HG02623 (cell line): ENCODE measurements at regions not wholly inside any gene's neighbourhood (a gene's known extent, or its start where the extent isn't known, plus 50 kb on each side); places are given as distances from the start of the nearest gene placed in this dataset.
"Not testable (repeated sequence)": the region's sequence is repeated elsewhere in the genome, so short reads cannot be mapped to it uniquely, and the experiment has no call there.

Experiments
- ATAC-seq: cut with Tn5 transposase; IDR thresholded peaks from one replicate; pipeline ENCODE4 v1.9.1; 2021; ENCODE audit warnings: moderate library complexity; ENCODE audit not compliant: unreplicated experiment

DNA sequence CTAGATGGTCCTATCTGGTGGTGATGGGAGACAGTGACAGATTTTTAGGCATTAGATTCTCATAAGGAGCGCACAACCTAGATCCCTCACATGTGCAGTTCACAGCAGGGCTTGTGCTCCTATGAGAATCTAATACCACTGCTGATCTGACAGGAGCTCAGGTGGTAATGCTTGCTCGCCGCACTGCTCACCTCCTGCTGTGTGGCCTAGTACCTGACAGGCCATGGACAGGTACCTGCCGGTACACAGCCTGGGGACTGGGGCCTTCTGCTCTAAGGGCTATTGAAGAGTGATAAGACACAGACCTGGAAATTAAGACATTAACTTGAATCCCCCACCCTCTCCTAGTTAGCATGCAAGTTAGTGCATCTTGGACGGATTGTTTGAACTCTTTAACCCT, 64.4 kb downstream of the KLRB1 start:
- not testable (repeated sequence) for ATAC-seq

DNA sequence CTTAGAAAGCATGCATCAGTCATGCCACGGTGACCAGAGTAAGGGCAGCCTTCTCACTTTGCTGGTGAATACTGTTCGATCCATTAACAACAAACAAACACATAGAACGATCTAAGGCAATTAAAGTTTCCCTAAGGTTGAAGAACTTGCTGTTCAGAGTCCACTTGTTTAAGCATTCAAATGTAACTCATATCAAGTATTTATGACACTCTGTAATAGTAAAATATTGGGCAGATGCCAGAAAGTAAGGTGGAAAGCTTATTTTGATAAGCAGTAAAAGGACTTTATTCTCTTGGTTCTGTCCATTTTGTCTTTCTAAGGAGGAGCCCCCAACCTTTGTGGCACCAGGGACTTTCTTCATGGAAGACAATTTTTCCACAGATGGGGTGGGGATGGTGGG, 64.9 kb downstream of the KLRB1 start:
- ATAC-seq, result not testable (repeated sequence)

DNA sequence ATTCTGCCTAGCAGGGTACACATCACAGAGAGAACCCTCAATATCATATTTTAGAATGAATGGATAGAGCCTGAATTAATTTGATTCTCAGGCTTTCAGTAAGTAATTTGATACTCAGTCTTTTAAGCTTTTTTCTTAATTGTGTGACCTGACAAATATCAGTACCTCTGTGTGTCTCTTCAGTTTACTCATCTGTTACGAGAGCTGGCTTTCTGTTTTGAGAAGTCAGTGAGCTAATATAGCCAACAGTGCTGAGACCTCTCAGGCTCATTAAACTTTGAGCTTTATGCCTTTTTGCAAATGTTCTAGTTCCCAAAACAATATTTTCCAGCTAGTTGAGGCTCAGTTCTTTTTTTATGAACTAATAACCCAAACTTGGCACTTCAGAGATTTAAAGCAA, 91.8 kb downstream of the KLRB1 start:
- ATAC-seq, result not testable (repeated sequence)

DNA sequence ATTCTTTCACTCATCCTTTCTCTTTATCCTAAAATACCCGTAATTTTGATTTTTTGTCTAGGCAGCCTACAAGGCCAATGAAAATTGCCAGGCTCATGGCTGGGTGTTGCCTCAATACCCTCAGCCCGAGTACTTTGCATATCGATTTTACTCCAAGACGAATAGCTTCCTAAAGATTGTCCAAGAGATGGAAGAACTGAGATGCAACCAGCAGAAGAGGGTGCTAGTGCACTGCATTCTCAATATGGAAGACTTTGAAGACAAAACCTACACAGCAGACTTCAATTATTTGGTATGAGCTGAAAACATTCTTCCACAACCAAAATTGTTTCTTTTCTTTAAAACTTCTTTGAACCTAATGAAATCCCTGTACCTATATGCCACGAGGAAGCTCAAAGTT, 95.0 kb downstream of the KLRB1 start:
- not testable (repeated sequence) for ATAC-seq

DNA sequence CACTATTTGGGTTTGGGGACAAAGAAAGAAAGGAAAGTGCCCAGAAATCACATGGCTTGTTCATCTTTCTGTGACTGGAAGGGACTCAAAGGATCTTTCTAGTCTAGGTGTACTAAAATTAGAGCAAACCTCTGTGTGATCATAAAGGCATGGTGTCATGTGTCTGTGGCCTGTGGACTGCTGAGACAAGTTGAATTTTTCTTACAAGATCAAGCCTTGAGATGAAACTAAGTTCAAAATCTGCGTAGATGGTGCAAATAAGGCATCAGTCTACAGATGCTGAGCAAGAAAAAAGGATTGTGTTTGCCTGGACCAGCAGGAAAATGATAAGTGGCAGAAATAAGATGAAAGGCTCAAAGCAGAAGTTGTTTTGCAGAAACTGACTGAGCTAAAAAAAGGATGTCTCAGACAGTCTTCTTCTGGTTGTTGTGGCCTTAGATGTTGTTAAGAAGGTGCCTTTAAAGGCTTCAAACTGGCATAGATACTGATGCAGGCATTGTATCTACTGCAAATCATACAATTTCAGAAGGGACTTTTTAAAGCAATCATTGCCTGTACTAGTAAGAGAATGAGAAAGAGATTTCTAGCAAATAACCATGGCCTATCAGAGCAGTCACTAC, 97.2 kb downstream of the KLRB1 start:
- not testable (repeated sequence) for ATAC-seq

DNA sequence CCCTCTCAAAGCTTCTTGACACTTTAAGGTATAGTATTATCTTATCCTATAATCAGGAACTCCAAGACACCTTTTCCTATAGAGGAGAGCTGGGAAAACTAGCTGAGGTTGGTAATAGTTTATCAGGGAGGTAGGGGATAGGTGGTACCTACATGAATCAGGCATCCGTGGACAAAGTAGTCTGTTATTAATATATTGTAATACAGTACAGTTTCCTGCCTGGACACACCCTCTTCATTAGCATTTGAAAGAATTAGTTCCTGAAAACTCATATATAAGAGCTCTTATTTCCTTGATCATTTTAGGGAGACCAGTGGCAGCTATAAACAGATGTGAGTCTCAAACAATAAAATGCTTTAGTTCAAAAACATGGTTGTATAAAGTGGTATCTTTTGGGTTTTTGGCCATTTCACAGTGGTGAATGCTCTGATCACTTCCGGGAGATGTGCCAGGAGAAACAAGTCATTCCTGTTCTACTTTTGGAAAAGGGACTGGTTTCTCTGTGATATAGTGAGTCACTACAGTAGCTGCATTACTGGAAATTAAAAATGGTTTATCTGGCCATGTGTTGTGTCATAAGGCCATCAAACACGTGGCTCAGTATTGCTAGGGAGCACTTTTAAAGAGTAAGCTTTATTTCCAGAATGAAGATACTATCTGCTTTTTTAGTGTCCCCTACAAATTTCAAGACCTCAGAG, 98.1 kb downstream of the KLRB1 start:
- ATAC-seq, result no peak

DNA sequence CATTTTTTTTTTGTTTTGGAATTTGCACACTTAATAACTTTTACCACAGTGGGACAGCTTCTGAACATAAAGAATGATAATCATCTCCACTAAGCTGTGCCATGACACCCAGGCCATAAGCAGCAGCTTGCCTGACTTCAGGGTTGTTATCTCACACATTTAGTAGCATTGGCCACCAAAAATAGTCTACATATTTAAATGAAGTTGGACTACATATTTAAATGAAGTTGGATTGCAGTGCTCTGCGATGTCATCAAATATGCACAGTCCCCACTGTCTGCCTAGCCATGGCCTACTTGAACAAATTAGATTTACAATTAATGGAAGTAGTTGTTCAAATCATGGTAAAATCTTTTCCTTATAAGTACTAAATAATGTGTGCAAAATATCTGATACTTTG, 101.0 kb downstream of the KLRB1 start:
- ATAC-seq, result no peak

DNA sequence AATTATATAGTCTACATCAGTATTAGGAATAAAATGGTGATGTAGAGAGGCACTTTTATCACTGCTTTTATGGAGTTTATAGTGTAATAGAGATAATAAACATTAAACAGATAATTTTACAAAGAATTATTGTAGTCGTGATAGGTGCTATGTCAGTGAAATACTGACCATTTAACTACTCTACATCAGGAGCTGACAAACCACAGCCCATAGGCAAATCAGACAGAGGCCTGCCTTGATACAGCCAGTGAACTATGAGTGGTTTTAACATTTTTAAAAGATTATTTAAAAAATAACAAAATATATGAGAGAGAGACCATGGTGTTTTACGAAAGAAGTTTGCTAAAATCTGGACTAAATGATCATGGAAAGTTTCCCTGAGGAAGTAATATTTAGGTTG, 104.3 kb downstream of the KLRB1 start:
- ATAC-seq, result not testable (repeated sequence)

DNA sequence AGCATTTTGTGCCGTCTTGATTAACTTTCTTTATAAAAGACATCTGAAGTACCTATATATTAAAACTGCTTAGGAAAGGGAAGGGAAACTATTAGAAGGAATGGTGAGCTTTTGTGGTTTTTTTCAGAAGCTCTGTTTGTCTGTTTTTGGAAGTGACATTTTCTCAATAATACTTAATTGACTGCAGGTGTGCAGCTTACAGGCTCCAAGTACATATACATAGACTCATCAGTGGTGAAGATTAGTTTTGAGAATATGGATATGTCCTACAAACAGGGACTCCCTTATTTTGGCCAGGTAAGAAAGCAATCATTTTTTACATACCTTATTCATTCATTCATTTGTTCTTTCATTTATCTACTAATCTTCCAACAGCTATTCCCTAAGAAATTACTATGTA, 104.9 kb downstream of the KLRB1 start:
- ATAC-seq, result not testable (repeated sequence)

DNA sequence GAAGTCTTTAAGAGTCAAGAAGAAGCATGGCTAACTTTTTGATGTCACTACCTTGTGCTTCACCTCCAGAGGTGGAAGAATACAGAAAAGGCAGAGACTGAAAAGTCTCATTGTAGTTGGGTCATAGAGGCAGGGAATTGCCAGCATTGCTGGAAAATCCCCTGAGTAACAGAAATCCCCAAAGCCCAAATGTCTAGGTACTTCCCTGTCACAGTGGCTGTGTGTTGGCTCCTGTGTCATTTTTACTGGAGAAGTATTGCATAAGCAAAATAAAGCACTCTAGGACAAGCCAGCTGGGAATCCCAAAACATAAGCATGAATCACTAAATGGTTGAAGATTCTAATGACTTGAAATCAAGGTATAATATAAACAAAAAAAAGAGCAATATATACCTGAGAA, 114.4 kb downstream of the KLRB1 start:
- ATAC-seq, result not testable (repeated sequence)

DNA sequence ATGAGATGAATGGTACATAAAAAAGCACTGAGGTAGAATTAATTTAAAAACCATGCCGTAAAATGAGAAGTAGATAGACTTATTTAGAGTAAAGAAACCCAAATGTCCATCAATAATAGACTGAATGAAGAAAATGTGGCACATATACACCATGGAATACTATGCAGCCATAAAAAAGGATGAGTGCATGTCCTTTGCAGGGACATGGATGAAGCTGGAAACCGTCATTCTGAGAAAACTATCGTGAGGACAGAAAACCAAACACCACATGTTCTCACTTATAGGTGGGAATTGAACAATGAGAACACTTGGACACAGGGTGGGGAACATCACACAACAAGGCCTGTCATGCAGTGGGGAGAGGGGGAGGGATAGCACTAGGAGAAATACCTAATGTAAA, 126.4 kb downstream of the KLRB1 start:
- not testable (repeated sequence) for ATAC-seq

DNA sequence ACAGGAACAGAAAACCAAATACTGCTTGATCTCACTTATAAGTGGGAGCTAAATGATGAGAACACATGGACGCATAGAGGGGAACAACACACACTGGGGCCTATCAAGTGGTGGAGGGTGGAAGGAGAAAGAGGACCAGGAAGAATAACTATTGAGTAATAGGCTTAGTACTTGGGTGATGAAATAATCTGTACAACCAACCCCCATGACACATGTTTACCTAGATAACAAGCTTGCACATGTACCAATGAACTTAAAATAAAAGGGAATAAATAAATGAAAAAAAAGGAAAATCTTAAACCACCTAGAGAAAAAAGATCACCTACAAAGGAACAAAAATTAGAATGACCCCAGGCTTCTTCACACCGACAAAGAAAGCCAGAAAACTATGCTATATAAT, 133.5 kb downstream of the KLRB1 start:
- ATAC-seq, result not testable (repeated sequence)

DNA sequence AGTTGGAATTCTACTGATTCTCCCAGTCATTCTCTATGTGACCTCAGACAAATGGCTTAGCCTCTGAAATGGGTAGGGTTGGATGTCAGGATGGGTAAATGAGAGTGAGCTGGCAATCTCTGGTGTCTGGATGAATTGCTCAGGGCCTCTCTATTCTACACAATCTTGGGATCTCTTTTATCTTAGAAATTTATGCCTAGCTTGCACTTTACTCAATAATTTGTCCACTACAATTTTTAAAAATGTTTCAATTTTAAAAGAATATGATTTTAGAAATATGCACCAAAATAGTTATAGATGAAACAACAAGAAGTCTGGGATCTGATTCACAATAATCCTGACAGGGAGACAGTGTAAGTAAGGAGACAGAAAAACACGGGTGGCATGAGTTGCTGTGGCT, 134.1 kb downstream of the KLRB1 start:
- ATAC-seq, result not testable (repeated sequence)

DNA sequence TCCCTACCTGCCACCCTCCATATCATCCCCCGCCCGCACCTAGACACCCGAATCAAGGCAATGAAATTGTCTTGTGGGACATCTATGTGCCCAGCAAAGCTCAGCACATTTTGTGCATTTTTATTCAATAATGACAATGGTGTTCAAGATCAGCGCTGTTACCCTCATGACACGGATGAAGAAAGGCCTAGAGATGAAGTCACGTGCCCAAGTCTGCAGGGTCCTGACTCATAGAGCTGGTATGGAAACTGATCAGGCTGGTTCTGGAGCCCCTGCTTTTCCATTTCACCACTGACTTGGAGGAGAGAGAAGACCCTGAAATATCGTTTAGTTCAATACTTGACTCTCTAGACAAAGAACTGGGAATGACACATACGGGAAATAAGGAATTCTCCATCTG, 136.2 kb downstream of the KLRB1 start:
- not testable (repeated sequence) for ATAC-seq

DNA sequence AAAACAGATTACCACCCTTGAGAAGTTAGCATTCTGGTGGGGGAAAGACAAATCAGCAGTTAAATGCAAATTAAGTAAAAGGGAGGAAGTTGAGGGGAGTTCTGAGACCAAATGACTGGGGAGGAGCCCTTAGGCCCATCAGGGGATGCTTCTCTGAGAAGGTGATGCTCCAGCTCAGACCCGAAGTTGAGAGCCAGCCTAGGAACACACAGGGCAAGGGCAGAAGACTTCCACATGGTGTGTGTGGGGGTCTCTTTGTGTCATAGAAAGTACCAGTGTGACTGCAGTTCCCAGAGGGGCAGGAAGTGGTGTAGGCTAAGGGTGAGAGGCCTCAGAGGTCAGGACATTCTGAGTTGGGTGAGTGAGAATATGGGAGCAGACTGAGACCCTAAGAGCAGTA, 137.3 kb downstream of the KLRB1 start:
- ATAC-seq, result not testable (repeated sequence)

DNA sequence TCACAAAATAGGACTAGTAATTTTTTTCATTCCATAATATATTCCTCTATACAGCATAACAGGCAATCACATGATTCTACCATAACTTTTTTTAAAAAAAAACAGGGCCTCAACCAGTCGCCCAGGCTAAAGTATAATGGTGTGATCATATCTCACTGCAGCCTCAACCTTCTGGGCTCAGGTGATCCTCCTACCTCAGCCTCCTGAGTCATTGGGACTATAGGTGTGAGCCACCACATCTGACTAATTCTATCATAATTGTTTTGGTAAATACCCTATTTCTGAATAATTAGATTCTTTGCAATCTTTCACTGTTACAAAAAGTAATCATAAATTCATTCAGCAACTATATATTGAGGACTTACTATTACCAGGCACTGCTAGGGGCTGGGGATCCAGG, 137.8 kb downstream of the KLRB1 start:
- not testable (repeated sequence) for ATAC-seq

DNA sequence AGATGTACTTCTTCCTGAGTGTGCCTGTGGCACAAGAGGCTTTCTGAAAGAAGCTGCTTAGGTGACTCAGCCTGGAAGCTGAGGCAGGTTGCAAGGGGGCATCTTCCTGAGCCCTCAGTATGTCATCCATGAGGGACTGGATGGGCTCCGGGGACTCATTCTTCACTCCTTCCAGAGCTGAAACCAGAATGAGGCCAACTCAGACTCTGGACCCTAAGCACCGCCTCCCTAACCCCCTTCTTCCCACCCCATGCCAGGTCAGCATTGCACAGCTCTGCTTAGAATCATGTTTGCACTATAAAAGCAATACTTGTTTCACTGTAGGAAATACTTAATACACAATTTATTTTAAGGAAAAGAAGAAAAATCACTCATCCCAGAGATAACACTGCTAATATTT, 138.3 kb downstream of the KLRB1 start:
- ATAC-seq, result not testable (repeated sequence)

DNA sequence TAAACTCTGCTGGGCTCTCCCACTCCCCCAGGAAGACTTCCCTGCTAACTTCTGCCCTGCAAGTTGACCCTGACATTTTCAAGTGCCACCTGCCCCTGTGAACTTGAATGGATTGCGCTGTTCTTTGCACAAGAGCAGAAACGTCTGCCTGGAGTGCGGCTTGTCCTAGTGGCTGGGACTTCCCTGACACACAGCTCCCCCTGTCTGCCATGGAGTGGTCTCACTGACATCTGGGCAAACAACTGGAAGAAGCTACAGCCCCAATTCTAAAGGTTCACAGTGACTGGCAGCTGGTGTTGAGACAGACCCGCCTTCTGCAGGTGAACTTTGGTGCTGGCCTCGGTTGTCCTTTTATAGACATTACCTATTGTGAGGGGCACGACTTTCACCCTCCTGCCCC, 138.7 kb downstream of the KLRB1 start:
- ATAC-seq, result not testable (repeated sequence)

DNA sequence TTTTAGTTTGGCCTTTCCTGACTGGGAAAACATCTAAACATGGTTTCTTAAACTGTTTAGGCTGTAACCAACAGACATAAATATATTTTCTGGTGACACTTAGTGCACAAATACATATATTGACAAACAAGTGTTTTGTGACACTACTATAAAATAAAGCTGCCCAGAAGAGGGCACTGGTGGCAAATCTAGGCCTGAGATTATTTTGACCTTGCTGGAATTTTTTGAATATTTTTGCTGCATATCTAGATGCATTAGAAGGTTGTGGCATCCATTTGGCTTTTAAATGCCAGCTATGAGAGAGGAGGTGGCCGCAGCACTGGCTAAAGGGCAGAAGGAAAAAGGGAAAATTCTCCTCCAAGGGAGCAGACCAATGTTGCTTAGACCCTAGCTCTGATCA, 139.6 kb downstream of the KLRB1 start:
- ATAC-seq, result not testable (repeated sequence)

DNA sequence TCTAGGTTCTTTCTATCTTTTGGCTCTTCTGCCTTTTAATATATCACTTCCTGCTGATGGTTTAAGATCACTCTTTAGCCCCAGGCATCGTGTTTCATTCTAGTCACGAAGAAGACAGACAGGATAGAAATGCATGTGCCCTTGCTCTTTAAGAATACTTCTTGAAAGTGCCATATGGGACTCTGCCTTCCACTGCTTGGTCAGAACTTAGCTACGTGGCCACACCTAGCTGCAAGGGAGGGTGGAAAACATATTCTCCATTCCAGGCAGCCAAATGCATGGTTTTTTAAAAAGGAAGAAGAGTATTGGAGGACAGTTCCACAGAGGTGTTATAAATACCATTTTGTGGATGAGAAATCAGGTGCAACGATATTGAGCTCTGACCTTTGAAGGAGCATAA, 143.3 kb downstream of the KLRB1 start:
- no peak for ATAC-seq

DNA sequence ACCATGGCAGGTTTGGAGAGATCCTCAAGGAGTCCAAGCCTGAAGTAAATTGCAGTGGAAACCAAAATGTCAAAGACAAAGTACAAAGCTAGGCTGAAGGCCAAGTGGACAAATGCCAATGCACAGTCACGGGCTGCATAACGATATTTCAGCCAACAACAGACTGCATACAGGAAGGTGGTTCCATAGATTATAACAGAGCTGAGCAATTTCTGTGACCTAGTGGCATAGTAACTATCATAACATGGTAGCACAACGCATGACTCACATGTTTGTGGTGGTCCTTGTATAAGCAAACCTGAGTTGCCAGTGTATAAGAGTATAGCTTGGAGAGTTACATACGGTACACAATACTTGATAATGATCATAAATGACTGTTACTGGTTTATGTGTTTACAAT, 152.2 kb downstream of the KLRB1 start:
- ATAC-seq, result not testable (repeated sequence)

DNA sequence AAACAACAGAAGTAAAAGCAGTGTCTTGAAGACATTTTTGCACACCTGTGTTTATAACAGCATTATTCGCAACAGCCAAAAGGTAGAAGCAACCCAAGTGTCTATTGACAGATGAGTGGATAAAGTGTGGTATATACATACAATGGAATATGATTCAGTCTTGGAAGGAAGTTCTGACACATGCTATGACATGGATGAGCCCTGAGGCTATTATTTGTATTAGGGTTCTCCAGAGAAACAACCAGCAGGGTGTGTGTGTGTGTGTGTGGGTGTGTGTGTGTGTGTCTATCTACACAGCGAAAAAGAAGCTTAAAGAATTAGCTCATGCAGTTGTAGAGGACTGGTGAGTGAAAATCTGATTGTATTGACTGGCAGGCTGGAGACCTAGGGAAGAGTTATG, 153.7 kb downstream of the KLRB1 start:
- ATAC-seq, result not testable (repeated sequence)

DNA sequence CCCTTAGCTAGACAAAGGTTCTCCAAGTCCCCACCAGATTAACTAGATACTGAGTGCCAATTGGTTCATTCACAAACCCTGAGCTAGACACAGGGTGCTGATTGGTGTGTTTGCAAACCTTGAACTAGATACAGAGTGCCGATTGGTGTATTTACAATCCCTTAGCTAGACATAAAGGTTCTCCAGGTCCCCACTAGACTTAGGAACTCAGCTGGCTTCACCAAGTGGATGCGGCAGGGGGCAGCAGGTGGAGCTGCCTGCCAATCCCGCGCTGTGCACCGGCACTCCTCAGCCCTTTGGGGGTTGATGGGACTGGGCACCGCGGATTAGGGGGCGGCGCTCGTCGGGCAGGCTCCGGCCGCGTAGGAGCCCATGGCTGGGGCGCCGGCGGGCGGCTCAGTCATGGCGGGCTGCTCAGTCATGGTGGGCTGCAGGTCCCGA, 157.6 kb downstream of the KLRB1 start:
- not testable (repeated sequence) for ATAC-seq
